CD4-positive, alpha-beta memory T cell (primary cell): ENCODE measurements at regions not wholly inside any gene's neighbourhood (a gene's known extent, or its start where the extent isn't known, plus 50 kb on each side); places are given as distances from the start of the nearest gene placed in this dataset.

ENCODE experiments used
- CTCF ChIA-PET: fragments of 350-600 bp; sonication (Branson Sonifier 250); formaldehyde crosslinking; loops from one replicate; lab custom pipeline; 2021; ENCODE audit warnings: inconsistent platforms; ENCODE audit not compliant: partially characterized antibody; lab: Charles Lee
- POLR2A ChIA-PET: fragments of 350-600 bp; sonication (Branson Sonifier 250); formaldehyde crosslinking; loops from one replicate; lab custom pipeline; 2021; ENCODE audit not compliant: partially characterized antibody; lab: Charles Lee
- DNase-seq, 5 donors: peaks; one replicate each; pipeline versions ENCODE4 v3.0.0 to v3.0.0-alpha.2; 2020 to 2022; ENCODE audit warnings: mixed read lengths in 1 of 5
- H3K27ac ChIP-seq: one replicate; pipeline ENCODE4 v1.7.0; 2013; ENCODE audit warnings: low read depth, low read length
- H3K27me3 ChIP-seq: 2 replicates; pipeline ENCODE4 v1.7.0; 2013; ENCODE audit warnings: mild to moderate bottlenecking, low read length, moderate library complexity; ENCODE audit not compliant: insufficient read depth
- H3K36me3 ChIP-seq: 2 replicates; pipeline ENCODE4 v1.7.0; 2013; ENCODE audit warnings: mild to moderate bottlenecking, low read length, moderate library complexity; ENCODE audit not compliant: insufficient read depth
- H3K4me1 ChIP-seq: 2 replicates; pipeline ENCODE4 v1.7.0; 2013; ENCODE audit warnings: mild to moderate bottlenecking, low read length, moderate library complexity; ENCODE audit not compliant: insufficient read depth
- H3K4me3 ChIP-seq, 2 donors: one replicate each; pipeline ENCODE4 v1.7.0; 2013; ENCODE audit warnings: low read length in 2 of 2, mild to moderate bottlenecking in 1 of 2
- H3K9me3 ChIP-seq, 2 donors: one replicate each; pipeline ENCODE4 v1.7.0; 2013; ENCODE audit warnings: low read length in 2 of 2, control low read depth in 1 of 2; ENCODE audit not compliant: control insufficient read depth in 1 of 2
- H3K27ac Mint-ChIP-seq, 7 donors: one replicate each; pipeline ENCODE4 v1.8.0; 2020 to 2021; ENCODE audit warnings: mixed read lengths in 7 of 7, mild to moderate bottlenecking in 6 of 7, inconsistent platforms in 3 of 7, moderate library complexity in 3 of 7
- H3K27me3 Mint-ChIP-seq, 2 donors: one replicate each; pipeline ENCODE4 v1.8.0; 2020 to 2021; ENCODE audit warnings: mixed read lengths in 2 of 2
- H3K36me3 Mint-ChIP-seq, 2 donors: one replicate each; pipeline ENCODE4 v1.8.0; 2020 to 2021; ENCODE audit warnings: mixed read lengths in 2 of 2, inconsistent platforms in 1 of 2, mild to moderate bottlenecking in 1 of 2
- H3K4me1 Mint-ChIP-seq, 4 donors: one replicate each; pipeline ENCODE4 v1.8.0; 2020 to 2021; ENCODE audit warnings: mixed read lengths in 4 of 4, mild to moderate bottlenecking in 1 of 4
- H3K4me3 Mint-ChIP-seq, 8 donors: one replicate each; pipeline ENCODE4 v1.8.0; 2020 to 2021; ENCODE audit warnings: mixed read lengths in 8 of 8, mild to moderate bottlenecking in 7 of 8, moderate library complexity in 6 of 8, inconsistent platforms in 3 of 8
- H3K9me3 Mint-ChIP-seq, 8 donors: one replicate each; pipeline ENCODE4 v1.8.0; 2020 to 2021; ENCODE audit warnings: mixed read lengths in 8 of 8, mild to moderate bottlenecking in 5 of 8, inconsistent platforms in 3 of 8, moderate library complexity in 1 of 8
- intact Hi-C: fragments of 100-400 bp; cut with micrococcal nuclease; formaldehyde crosslinking; loops from one replicate; pipeline ENCODE4 v1.15.1; 2023

- Histone ChIP-seq H3K27me3 (no peaks in the 10 kb centered on the region), H3K9me3 (no peaks in the 10 kb centered on the region), H3K4me1 (no peaks in the 10 kb centered on the region), H3K27ac (no peak overlapping the region), H3K4me3 (no peak overlapping the region), H3K36me3 (no peaks in the 10 kb centered on the region)
- Mint-ChIP-seq H3K36me3 (no peaks in the 10 kb centered on the region), H3K27ac (no peak overlapping the region), H3K27me3 (peaks cover 2 to 3% of the 10 kb centered on the region in 2 donors), H3K4me1 (peaks cover 0 to 4% (median under 1%) of the 10 kb centered on the region in 4 donors), H3K9me3 (peaks cover 0 to 4% (median 0%) of the 10 kb centered on the region in 8 donors), H3K4me3 (no peak overlapping the region)
- CTCF ChIA-PET = no interaction called here
- DNase-seq = no peak
- intact Hi-C loops = no loop called here
- POLR2A ChIA-PET = no interaction called here
Observed at GRCh38 chr6:140048202-140048790, 673.8 kb upstream of the CITED2 start.

DNA sequence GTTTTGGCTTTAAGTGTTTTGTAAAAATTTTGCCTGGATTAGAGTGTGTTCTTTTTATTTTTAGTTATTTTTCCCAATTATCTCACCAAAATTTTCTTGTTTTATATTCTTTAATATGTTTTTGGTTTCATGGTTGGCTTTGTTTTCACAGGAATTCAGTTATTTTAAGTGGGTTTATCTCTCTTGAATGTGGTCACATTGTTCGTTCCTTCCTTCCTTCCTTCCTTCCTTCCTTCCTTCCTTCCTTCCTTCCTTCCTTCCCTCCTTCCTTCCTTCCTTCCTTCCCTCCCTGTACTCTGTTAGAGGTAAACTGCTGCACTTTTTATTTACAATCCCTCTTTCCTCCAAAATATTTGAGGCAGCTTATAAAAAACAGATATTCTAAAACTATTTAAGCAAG, 672.9 kb upstream of the CITED2 start:
- no peak for DNase-seq
- Mint-ChIP-seq H3K4me1 (peaks cover 0 to 4% (median under 1%) of the 10 kb centered on the region in 4 donors), H3K27me3 (peaks cover 2 to 3% of the 10 kb centered on the region in 2 donors), H3K27ac (no peak overlapping the region), H3K9me3 (peaks cover 0 to 4% (median 0%) of the 10 kb centered on the region in 8 donors), H3K4me3 (no peak overlapping the region), H3K36me3 (no peaks in the 10 kb centered on the region)
- ChIA-PET POLR2A (no interaction called here), CTCF (no interaction called here)
- H3K4me1 ChIP-seq = no peaks in the 10 kb centered on the region
- no peaks in the 10 kb centered on the region for H3K36me3 ChIP-seq
- H3K27ac ChIP-seq = no peak overlapping the region
- no peak overlapping the region for H3K4me3 ChIP-seq
- no peaks in the 10 kb centered on the region for H3K9me3 ChIP-seq
- no peaks in the 10 kb centered on the region for H3K27me3 ChIP-seq
- intact Hi-C loops = no loop called here

DNA sequence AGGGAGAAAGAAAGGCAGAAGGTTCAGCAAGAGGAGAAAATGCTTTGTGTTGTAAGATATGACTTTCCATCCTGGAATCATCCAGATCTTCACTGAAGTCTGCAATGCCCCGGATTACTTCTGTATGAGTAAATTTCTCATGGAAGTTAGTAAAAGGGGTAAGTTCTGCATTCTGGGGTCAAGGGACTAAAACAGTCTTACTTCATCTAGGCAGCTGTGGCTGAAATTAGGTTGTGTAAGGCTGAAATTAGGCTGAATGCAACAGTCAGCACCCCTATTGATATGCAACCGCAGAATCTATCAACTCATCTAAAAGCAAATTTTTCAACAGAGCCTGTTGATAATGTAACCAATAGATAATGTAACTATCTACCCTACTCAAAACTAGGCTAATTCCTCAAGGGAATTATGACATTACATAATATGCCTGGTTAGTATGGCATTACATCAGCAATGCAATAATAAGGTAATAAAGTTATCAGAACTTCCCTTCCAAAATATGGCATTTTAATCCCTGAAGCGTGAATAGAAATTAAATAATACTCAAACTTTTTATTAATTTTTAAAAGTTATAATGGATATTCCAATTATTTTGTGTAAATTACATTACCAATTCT, 671.7 kb upstream of the CITED2 start:
- CTCF ChIA-PET = no interaction called here
- POLR2A ChIA-PET = no interaction called here
- no peak overlapping the region for H3K27ac ChIP-seq
- Mint-ChIP-seq H3K27ac (no peak overlapping the region), H3K4me3 (no peak overlapping the region), H3K9me3 (peaks cover 0 to 4% (median 0%) of the 10 kb centered on the region in 8 donors), H3K4me1 (peaks cover 0 to 4% (median under 1%) of the 10 kb centered on the region in 4 donors), H3K27me3 (peaks cover 2 to 3% of the 10 kb centered on the region in 2 donors), H3K36me3 (no peaks in the 10 kb centered on the region)
- H3K4me1 ChIP-seq = no peaks in the 10 kb centered on the region
- H3K27me3 ChIP-seq = no peaks in the 10 kb centered on the region
- DNase-seq = no peak
- no peaks in the 10 kb centered on the region for H3K36me3 ChIP-seq
- H3K4me3 ChIP-seq = no peak overlapping the region
- intact Hi-C loops = no loop called here
- no peaks in the 10 kb centered on the region for H3K9me3 ChIP-seq

GRCh38 chr6:140045116-140045515, 670.7 kb upstream of the CITED2 start:
- POLR2A ChIA-PET = no interaction called here
- H3K4me3 ChIP-seq = no peak overlapping the region
- H3K4me1 ChIP-seq = no peaks in the 10 kb centered on the region
- Mint-ChIP-seq H3K36me3 (no peaks in the 10 kb centered on the region), H3K27ac (peak overlapping the region in 1 of 7 donors; percentile 66), H3K27me3 (peaks cover 2 to 3% of the 10 kb centered on the region in 2 donors), H3K9me3 (peaks cover 0 to 4% (median 0%) of the 10 kb centered on the region in 8 donors), H3K4me1 (peaks cover 0 to 4% (median under 1%) of the 10 kb centered on the region in 4 donors), H3K4me3 (no peak overlapping the region)
- no peak overlapping the region for H3K27ac ChIP-seq
- H3K27me3 ChIP-seq = no peaks in the 10 kb centered on the region
- no peak for DNase-seq
- intact Hi-C loops = no loop called here
- H3K36me3 ChIP-seq = no peaks in the 10 kb centered on the region
- CTCF ChIA-PET = no interaction called here
- H3K9me3 ChIP-seq = no peaks in the 10 kb centered on the region

DNA sequence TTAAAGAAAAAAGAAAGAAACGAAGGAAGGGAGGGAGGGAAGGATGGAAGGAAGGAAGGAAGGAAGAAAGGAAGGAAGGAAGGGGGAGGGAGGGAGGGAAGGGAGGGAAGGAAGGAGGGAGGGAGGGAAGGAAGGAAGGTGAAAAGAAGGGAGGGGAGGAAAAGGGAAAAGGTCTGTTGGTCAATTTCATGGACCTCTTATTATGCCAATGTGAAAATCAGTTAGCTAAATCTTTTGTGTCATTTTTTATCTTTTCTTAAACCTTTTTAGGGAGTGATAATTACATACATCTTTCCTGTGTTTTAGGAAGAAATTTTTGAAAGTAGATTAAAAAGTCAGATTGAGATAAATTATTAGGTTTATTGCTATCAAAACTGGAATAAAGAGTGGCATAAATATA, 670.2 kb upstream of the CITED2 start:
- H3K27ac Mint-ChIP-seq = no peak overlapping the region
- no peaks in the 10 kb centered on the region for H3K4me1 ChIP-seq
- no peaks in the 10 kb centered on the region for H3K27me3 ChIP-seq
- no peak overlapping the region for H3K27ac ChIP-seq
- peaks cover 0 to 4% (median 0%) of the 10 kb centered on the region in 8 donors for H3K9me3 Mint-ChIP-seq
- H3K9me3 ChIP-seq = no peaks in the 10 kb centered on the region
- peaks cover 0 to 4% (median under 1%) of the 10 kb centered on the region in 4 donors for H3K4me1 Mint-ChIP-seq
- ChIA-PET CTCF (no interaction called here), POLR2A (no interaction called here)
- intact Hi-C loops = no loop called here
- no peak for DNase-seq
- H3K4me3 Mint-ChIP-seq = no peak overlapping the region
- no peaks in the 10 kb centered on the region for H3K36me3 Mint-ChIP-seq
- H3K36me3 ChIP-seq = no peaks in the 10 kb centered on the region
- H3K4me3 ChIP-seq = no peak overlapping the region
- H3K27me3 Mint-ChIP-seq = peaks cover 0 to 2% of the 10 kb centered on the region in 2 donors

GRCh38 chr6:140043762-140044378, 669.4 kb upstream of the CITED2 start:
- intact Hi-C loops = no loop called here
- no peak for DNase-seq
- H3K27me3 Mint-ChIP-seq = peaks cover 0 to 2% of the 10 kb centered on the region in 2 donors
- H3K36me3 Mint-ChIP-seq = no peaks in the 10 kb centered on the region
- H3K4me3 Mint-ChIP-seq = no peak overlapping the region
- peaks cover 0 to 4% (median 0%) of the 10 kb centered on the region in 8 donors for H3K9me3 Mint-ChIP-seq
- no peaks in the 10 kb centered on the region for H3K9me3 ChIP-seq
- no peaks in the 10 kb centered on the region for H3K27me3 ChIP-seq
- H3K27ac Mint-ChIP-seq = no peak overlapping the region
- POLR2A ChIA-PET = interaction anchor here (0.6 kb wide), 1 partner anchor 673 kb away, joined by 3 read pairs; no protein-coding TSS in a partner anchor
- no peak overlapping the region for H3K27ac ChIP-seq
- CTCF ChIA-PET = no interaction called here
- no peaks in the 10 kb centered on the region for H3K36me3 ChIP-seq
- H3K4me3 ChIP-seq = no peak overlapping the region
- H3K4me1 ChIP-seq = no peaks in the 10 kb centered on the region
- H3K4me1 Mint-ChIP-seq = peaks cover 0 to 4% (median under 1%) of the 10 kb centered on the region in 4 donors

DNA sequence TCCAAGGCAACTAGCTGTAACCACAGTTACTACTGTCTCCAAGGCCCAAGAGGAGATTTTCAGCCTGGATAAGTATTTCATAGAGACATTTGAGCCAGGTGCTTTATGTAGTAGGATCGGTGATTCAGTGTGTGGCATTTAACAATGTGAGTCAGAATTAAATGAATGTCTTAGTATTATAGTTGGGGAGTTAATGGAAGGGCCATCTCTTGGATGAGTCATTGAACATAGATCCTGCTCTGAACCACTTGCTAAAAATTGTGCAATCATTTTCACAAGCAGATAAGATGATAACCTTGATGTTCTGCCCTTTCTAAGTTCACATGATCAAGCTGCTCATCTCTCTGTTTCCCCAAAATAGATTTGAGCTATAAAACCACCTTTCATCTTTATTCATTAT, 668.9 kb upstream of the CITED2 start:
- Histone ChIP-seq H3K9me3 (no peaks in the 10 kb centered on the region), H3K36me3 (no peaks in the 10 kb centered on the region), H3K27me3 (no peaks in the 10 kb centered on the region), H3K4me1 (no peaks in the 10 kb centered on the region), H3K4me3 (no peak overlapping the region), H3K27ac (no peak overlapping the region)
- Mint-ChIP-seq H3K27me3 (peaks cover 0 to 2% of the 10 kb centered on the region in 2 donors), H3K4me3 (no peak overlapping the region), H3K9me3 (peaks cover 0 to 4% (median 0%) of the 10 kb centered on the region in 8 donors), H3K27ac (no peak overlapping the region), H3K36me3 (no peaks in the 10 kb centered on the region), H3K4me1 (peaks cover 0 to 4% (median under 1%) of the 10 kb centered on the region in 4 donors)
- intact Hi-C loops = no loop called here
- no peak for DNase-seq
- ChIA-PET CTCF (no interaction called here), POLR2A (no interaction called here)
